ENCODE measurements at regions not wholly inside any gene's neighbourhood (a gene's known extent, or its start where the extent isn't known, plus 50 kb on each side); places are given as distances from the start of the nearest gene placed in this dataset.

DNA sequence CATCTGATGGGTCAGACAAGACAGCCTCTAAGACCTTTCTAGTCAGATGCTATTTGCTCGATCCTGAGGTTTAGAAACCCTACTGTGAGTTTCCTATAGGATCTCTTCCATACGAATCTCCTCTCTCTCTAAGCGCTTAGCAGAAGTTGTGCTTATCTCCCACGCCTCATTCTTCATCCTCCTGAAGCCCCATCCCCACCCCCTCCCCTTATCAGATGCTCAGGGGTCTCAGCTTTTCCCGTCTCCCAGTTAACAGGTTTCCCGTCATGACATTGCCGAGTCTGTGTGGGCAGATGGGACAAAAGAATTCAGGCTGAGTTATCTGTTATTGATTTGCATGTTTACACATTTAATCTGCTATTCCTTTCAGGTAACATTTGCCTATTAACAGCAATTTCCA lies 99.0 kb upstream of the PIRT start:
- TF ChIP-seq RAD21 (IDR thresholded peaks at IDR 0.05) (no peak), JUND (IDR thresholded peaks at IDR 0.05) (no peak), SP1 (IDR thresholded peaks at IDR 0.05) (no peak), FOXA1 (IDR thresholded peaks at IDR 0.05) (no peak), YY1 (IDR thresholded peaks at IDR 0.05) (no peak)
- TF ChIP-seq, protein P1, sequence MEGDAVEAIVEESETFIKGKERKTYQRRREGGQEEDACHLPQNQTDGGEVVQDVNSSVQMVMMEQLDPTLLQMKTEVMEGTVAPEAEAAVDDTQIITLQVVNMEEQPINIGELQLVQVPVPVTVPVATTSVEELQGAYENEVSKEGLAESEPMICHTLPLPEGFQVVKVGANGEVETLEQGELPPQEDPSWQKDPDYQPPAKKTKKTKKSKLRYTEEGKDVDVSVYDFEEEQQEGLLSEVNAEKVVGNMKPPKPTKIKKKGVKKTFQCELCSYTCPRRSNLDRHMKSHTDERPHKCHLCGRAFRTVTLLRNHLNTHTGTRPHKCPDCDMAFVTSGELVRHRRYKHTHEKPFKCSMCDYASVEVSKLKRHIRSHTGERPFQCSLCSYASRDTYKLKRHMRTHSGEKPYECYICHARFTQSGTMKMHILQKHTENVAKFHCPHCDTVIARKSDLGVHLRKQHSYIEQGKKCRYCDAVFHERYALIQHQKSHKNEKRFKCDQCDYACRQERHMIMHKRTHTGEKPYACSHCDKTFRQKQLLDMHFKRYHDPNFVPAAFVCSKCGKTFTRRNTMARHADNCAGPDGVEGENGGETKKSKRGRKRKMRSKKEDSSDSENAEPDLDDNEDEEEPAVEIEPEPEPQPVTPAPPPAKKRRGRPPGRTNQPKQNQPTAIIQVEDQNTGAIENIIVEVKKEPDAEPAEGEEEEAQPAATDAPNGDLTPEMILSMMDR (IDR thresholded peaks at IDR 0.05; ENCODE audit: low read depth, low read length, missing input control) = no peak
- TF ChIP-seq, protein P2, sequence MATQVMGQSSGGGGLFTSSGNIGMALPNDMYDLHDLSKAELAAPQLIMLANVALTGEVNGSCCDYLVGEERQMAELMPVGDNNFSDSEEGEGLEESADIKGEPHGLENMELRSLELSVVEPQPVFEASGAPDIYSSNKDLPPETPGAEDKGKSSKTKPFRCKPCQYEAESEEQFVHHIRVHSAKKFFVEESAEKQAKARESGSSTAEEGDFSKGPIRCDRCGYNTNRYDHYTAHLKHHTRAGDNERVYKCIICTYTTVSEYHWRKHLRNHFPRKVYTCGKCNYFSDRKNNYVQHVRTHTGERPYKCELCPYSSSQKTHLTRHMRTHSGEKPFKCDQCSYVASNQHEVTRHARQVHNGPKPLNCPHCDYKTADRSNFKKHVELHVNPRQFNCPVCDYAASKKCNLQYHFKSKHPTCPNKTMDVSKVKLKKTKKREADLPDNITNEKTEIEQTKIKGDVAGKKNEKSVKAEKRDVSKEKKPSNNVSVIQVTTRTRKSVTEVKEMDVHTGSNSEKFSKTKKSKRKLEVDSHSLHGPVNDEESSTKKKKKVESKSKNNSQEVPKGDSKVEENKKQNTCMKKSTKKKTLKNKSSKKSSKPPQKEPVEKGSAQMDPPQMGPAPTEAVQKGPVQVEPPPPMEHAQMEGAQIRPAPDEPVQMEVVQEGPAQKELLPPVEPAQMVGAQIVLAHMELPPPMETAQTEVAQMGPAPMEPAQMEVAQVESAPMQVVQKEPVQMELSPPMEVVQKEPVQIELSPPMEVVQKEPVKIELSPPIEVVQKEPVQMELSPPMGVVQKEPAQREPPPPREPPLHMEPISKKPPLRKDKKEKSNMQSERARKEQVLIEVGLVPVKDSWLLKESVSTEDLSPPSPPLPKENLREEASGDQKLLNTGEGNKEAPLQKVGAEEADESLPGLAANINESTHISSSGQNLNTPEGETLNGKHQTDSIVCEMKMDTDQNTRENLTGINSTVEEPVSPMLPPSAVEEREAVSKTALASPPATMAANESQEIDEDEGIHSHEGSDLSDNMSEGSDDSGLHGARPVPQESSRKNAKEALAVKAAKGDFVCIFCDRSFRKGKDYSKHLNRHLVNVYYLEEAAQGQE (IDR thresholded peaks at IDR 0.05) = no peak
